BLaER1 (cell line): ENCODE measurements at regions not wholly inside any gene's neighbourhood (a gene's known extent, or its start where the extent isn't known, plus 50 kb on each side); places are given as distances from the start of the nearest gene placed in this dataset.
"Not testable (repeated sequence)": the region's sequence is repeated elsewhere in the genome, so short reads cannot be mapped to it uniquely, and the experiment has no call there.

Source experiments
- H3K27ac ChIP-seq: shearing (Covaris generic); formaldehyde crosslinking; 2 replicates; pipeline ENCODE4 v1.8.1; 2022
- H3K27me3 ChIP-seq: shearing (Covaris generic); formaldehyde crosslinking; 2 replicates; pipeline ENCODE4 v1.8.1; 2022
- H3K36me3 ChIP-seq: shearing (Covaris generic); formaldehyde crosslinking; 2 replicates; pipeline ENCODE4 v1.8.1; 2022
- H3K4me1 ChIP-seq: shearing (Covaris generic); formaldehyde crosslinking; 2 replicates; pipeline ENCODE4 v1.8.1; 2022
- H3K4me2 ChIP-seq: shearing (Covaris generic); formaldehyde crosslinking; 2 replicates; pipeline ENCODE4 v1.8.1; 2022
- H3K4me3 ChIP-seq: shearing (Covaris generic); formaldehyde crosslinking; 2 replicates; pipeline ENCODE4 v1.8.1; 2022
- H3K9ac ChIP-seq: shearing (Covaris generic); formaldehyde crosslinking; 2 replicates; pipeline ENCODE4 v1.8.1; 2022
- H3K9me3 ChIP-seq: shearing (Covaris generic); formaldehyde crosslinking; 2 replicates; pipeline ENCODE4 v1.8.1; 2022
- H4K20me1 ChIP-seq: shearing (Covaris generic); formaldehyde crosslinking; 2 replicates; pipeline ENCODE4 v1.8.1; 2022
- Cebpa-rat ChIP-seq: shearing (Covaris generic); IDR thresholded peaks from 2 replicates; pipeline ENCODE4 v1.8.1; 2022

DNA sequence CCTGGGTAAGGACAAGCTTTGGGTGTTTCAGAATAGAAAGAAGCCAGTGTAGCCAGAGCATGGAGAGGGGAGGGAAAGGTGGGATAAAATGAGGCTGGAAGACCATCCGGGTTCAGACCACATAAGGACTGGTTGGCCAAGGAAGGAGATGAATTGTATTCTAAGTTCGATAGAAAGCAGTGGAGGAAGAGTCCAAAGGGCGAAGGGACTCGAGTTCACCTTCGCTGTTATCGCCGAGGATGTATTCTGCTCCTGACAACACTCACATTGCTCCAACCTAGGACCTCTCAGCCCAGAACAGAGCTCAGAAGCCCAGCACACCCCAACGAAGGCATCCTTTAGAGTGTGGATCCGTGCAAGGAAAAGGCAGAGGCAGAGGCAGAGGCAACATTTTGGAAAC is 133.1 kb upstream of the EPB41L4A start:
- H3K9ac ChIP-seq, result no peak overlapping the region

DNA sequence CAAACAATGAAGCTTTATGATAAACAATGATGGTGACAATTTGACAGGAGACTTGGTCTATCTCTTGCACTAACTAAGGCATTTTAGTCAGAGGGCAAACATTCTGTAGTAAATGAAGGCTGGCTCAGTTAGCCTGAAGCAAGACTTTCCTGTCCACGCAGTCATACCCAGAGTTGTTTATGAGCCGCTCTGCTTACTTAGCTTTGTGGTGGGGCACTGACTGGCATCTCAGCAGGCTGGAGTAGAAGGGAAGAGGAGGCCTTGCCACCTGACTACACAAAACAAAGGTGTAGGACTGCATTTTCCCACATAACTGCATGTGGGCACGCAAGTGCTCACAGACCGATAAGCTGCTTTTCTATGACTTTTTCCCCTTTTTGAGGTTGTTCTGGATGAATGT is 133.7 kb upstream of the EPB41L4A start:
- Histone ChIP-seq H3K9me3 (no peaks in the 10 kb centered on the region), H3K4me3 (no peak overlapping the region), H3K4me2 (no peak overlapping the region), H3K27ac (no peak overlapping the region), H4K20me1 (no peaks in the 10 kb centered on the region), H3K36me3 (no peaks in the 10 kb centered on the region), H3K27me3 (no peaks in the 10 kb centered on the region), H3K9ac (no peak overlapping the region), H3K4me1 (peaks cover 9% of the 10 kb centered on the region)
- TF ChIP-seq Cebpa-rat, result no peak

More for the DNA sequence above, 133.1 kb upstream of the EPB41L4A start:
- Histone ChIP-seq H3K36me3 (no peaks in the 10 kb centered on the region), H3K4me1 (peaks cover 9% of the 10 kb centered on the region), H3K9me3 (no peaks in the 10 kb centered on the region), H3K27ac (no peak overlapping the region), H4K20me1 (no peaks in the 10 kb centered on the region), H3K27me3 (no peaks in the 10 kb centered on the region), H3K4me3 (no peak overlapping the region), H3K4me2 (no peak overlapping the region)
- no peak for TF ChIP-seq Cebpa-rat

DNA sequence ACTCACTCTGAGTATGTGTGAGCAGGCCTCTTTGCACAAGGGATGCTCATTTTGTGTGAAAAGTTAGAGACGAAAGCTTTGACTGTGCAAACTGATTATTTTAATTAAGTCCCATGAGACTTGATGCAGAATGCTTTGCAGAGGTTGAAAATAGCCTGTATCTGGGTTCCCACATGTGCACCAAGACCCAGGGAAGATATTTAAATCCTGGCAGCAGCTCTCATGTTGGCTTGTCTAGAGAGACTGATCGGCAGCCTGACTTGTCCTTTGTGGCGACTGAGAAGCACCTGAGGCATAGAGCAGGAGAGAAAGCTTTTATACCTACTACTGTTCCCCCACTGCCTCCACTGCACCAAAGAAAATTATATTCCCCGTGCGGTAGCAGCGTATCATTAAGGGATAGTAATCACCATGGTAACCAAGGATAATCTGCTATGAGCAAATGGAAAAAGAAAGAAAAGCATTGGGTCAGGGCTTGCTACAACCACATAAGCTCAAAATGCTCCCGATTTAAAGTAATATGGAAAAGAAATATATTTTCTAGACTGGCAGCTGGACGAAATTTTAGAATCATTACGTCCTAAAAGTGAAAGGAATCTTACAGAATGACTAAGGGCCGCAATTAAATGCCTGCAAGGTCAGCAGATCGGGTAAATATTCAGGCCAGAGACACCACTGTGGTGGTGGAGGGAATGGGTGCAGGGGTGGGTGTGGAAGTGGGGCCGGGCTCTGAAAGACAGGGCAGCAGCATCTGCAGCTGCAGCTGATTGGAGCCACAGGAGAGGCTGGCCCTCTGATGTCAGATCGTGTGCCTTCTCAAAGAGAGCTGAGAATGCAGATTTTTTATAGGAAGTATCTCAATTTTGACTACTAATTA is 135.3 kb upstream of the EPB41L4A start:
- H3K27ac ChIP-seq, result no peak overlapping the region
- peaks cover 9% of the 10 kb centered on the region for H3K4me1 ChIP-seq
- peak overlapping the region; percentile 15 for H3K4me2 ChIP-seq
- no peaks in the 10 kb centered on the region for H3K27me3 ChIP-seq
- no peaks in the 10 kb centered on the region for H3K36me3 ChIP-seq
- H3K4me3 ChIP-seq, result no peak overlapping the region
- H4K20me1 ChIP-seq, result no peaks in the 10 kb centered on the region
- H3K9me3 ChIP-seq, result no peaks in the 10 kb centered on the region
- H3K9ac ChIP-seq, result no peak overlapping the region
- TF ChIP-seq Cebpa-rat, result no peak

DNA sequence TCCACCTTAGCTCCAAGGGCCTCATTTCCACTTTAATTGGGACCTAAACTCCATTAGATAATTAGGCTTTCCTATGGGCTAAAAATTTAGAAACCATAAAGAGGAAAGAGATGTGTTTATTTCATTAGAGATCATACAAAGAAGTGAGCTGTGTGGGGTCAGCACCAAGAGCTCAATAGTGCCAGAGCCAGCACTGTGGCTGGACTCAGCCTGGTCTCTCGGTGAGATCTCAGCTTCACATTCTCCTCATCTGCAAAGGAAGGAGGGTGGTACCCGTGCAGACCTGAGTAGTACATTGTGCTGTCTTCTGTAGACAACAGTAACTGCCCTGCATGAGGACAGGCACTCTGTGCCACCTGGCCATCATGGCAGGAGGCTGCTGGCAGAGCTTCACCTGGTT is 136.1 kb upstream of the EPB41L4A start:
- peaks cover 9% of the 10 kb centered on the region for H3K4me1 ChIP-seq
- H3K4me3 ChIP-seq, result no peak overlapping the region
- no peak overlapping the region for H3K9ac ChIP-seq
- H3K36me3 ChIP-seq, result no peaks in the 10 kb centered on the region
- H3K27ac ChIP-seq, result no peak overlapping the region
- no peak overlapping the region for H3K4me2 ChIP-seq
- H4K20me1 ChIP-seq, result no peaks in the 10 kb centered on the region
- TF ChIP-seq Cebpa-rat, result no peak
- no peaks in the 10 kb centered on the region; the same call in 1 of the 2 replicates for H3K9me3 ChIP-seq
- no peaks in the 10 kb centered on the region for H3K27me3 ChIP-seq

DNA sequence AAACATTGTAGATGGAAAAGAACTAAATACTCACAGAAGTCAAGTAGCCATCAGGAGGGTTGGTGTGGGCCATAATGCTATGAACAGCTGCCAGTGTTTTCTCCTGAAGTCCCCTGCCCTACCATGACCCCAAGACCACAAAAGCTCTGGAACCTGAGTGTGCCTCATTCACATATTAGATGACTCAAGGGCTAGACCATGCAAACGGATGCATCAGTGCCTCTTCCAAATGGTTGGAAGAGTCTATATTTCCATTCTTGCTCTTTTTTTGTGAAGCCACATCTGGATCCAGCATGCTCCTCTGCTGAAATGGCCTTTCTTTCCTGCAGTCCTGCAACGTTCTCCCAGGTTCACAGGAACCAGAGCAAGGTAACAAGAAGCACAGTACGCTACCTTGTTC is 136.6 kb upstream of the EPB41L4A start:
- Histone ChIP-seq H3K4me1 (peaks cover 9% of the 10 kb centered on the region), H3K4me3 (no peak overlapping the region), H3K27me3 (no peaks in the 10 kb centered on the region), H4K20me1 (no peaks in the 10 kb centered on the region), H3K9ac (no peak overlapping the region), H3K27ac (no peak overlapping the region), H3K36me3 (no peaks in the 10 kb centered on the region), H3K4me2 (no peak overlapping the region), H3K9me3 (no peaks in the 10 kb centered on the region; the same call in 1 of the 2 replicates)
- TF ChIP-seq Cebpa-rat, result no peak

DNA sequence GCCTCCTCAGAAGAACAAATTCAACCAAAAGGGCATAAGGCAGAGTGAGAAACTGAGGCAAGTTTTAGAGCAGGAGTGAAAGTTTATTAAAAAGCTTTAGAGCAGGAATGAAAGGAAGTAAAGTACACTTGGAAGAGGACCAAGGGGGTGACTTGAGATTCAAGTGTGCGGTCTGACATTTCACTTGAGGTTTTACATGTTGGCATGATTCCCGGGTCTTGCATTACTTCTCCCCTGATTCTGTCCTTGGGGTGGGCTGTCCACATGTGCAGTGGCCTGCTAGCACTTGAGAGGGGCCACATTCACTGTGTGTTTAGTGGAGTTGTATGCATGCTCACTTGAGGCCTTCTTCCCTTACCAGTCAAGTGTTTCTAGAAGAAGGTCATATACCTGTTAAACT is 140.4 kb upstream of the EPB41L4A start:
- H3K27ac ChIP-seq, H3K4me2 ChIP-seq, H3K36me3 ChIP-seq, H3K4me3 ChIP-seq, H3K9ac ChIP-seq, H3K4me1 ChIP-seq, H3K27me3 ChIP-seq, H4K20me1 ChIP-seq: not testable (repeated sequence)
- peaks cover 31% of the 10 kb centered on the region for H3K9me3 ChIP-seq

DNA sequence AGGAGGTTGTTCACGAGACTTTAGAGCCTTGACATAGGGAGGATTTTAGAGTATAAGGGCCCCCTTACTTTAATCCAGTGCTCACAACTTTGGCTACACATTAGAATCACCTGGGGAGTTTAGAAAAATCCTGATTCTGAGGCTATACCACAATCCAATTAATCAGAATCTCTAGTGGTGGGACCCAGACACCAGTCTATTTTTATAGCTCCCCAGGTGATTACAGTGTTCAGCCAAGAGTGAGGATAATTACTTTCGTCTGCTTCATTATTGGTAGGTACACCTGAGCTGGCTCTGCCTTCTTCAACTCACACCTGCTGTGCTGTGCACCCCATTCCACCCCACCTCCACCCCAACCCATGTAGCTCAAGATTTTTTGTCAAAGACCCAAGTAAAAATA is 141.3 kb upstream of the EPB41L4A start:
- no peaks in the 10 kb centered on the region for H3K27me3 ChIP-seq

DNA sequence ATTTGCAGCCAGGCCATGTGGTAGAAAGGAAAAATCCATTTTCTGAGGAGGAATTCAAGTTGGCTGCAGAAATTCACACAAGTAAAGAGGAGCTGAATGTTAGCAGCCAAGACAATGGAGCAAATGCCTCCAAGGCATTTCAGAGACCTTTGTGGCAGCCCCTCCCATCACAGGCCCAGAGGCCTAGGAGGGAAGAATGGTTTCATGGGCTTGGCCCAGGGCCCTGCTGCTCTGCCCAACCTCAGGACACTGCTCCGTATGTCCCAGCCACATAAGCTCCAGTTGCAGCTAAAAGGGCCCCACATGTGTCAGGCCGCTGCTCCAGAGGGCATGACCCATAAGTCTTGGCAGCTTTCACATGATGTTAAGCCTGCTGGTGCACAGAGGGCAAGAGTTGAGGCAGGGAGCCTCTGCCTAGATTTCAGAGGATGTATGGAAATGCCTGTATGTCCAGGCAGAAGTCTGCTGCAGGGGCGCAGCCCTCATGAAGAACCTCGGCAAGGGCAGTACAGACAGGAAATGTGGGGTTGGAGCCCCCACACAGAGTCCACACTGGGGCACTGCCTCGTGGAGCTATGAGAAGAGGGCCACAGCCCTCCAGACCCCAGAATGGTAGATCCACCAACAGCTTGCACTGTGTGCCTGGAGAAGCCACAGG is 144.2 kb upstream of the EPB41L4A start:
- Histone ChIP-seq H4K20me1 (no peaks in the 10 kb centered on the region), H3K36me3 (0 out of 2 replicates have a peak, but pooled peaks cover 7% of the 10 kb centered on the region), H3K4me3 (0 out of 2 replicates have a peak overlapping the region, but pooled peaks have one; percentile 36), H3K4me2 (no peak overlapping the region), H3K27ac (no peak overlapping the region), H3K9me3 (peaks cover 48% of the 10 kb centered on the region), H3K4me1 (no peaks in the 10 kb centered on the region), H3K9ac (no peak overlapping the region), H3K27me3 (no peaks in the 10 kb centered on the region)
- TF ChIP-seq Cebpa-rat, result no peak

More for the DNA sequence above, 141.3 kb upstream of the EPB41L4A start:
- Histone ChIP-seq H3K36me3 (0 out of 2 replicates have a peak, but pooled peaks cover 7% of the 10 kb centered on the region), H4K20me1 (no peaks in the 10 kb centered on the region), H3K4me2 (no peak overlapping the region), H3K4me3 (no peak overlapping the region), H3K9me3 (peaks cover 40% of the 10 kb centered on the region), H3K9ac (no peak overlapping the region), H3K4me1 (no peaks in the 10 kb centered on the region), H3K27ac (no peak overlapping the region)
- no peak for TF ChIP-seq Cebpa-rat

DNA sequence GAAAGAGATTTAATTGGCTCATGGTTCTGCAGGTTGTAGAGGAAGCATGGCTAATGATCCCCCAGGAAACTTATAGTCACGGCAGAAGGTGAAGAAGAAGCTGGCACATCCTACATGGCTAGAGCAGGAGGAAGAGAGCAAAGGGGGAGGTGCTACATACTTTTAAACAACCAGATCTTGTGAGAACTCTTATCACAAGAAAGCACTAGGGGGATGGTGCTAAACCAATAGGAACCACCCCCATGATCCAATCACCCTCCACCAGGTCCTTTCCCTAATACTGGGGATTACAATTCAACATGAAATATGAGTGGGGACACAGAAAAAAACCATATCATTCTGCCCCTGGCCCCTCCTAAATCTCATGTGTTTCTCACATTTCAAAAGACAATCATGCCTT is 147.2 kb upstream of the EPB41L4A start:
- Histone ChIP-seq H3K9ac (no peak overlapping the region), H3K36me3 (0 out of 2 replicates have a peak, but pooled peaks cover 7% of the 10 kb centered on the region), H3K4me2 (no peak overlapping the region), H3K4me1 (no peaks in the 10 kb centered on the region), H3K27ac (no peak overlapping the region), H3K9me3 (peaks cover 48% of the 10 kb centered on the region), H3K27me3 (no peaks in the 10 kb centered on the region), H3K4me3 (no peak overlapping the region), H4K20me1 (no peaks in the 10 kb centered on the region)
- TF ChIP-seq Cebpa-rat, result no peak

DNA sequence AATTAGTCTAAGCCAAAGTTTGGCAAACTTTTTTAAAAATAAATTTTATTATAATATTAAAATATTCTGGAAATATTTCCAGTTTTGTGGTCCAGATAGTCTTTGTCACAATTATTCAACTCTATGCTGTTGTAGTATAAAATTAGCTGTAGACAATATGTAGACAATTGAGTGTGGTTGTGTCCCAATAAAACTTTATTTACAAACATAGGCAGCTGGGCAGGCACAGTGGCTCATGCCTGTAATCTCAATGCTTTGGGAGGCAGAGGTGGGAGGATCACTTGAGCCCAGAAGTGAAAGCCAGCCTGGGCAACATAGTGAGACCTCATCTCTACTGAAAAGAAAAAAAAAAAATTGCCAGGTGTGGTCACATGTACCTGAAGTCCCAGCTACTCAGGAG is 150.5 kb upstream of the EPB41L4A start:
- Histone ChIP-seq H3K27me3 (no peaks in the 10 kb centered on the region), H3K36me3 (no peaks in the 10 kb centered on the region), H3K9ac (no peak overlapping the region), H4K20me1 (no peaks in the 10 kb centered on the region), H3K27ac (no peak overlapping the region), H3K4me3 (no peak overlapping the region), H3K9me3 (peaks cover 16% of the 10 kb centered on the region), H3K4me2 (no peak overlapping the region), H3K4me1 (no peaks in the 10 kb centered on the region)
- no peak for TF ChIP-seq Cebpa-rat
